Kidney (tissue), 13 donors: ENCODE measurements at regions not wholly inside any gene's neighbourhood (a gene's known extent, or its start where the extent isn't known, plus 50 kb on each side); places are given as distances from the start of the nearest gene placed in this dataset.

ENCODE experiments used
- DNase-seq, 5 donors: peaks; one replicate each; pipeline ENCODE4 v3.0.0-alpha.2; 2013 to 2020
- FAIRE-seq: peaks from 2 replicates; lab custom pipeline; 2012; peaks lifted over from hg19 to GRCh38; lab: Jason Lieb, UNC
- H3K27ac ChIP-seq, 2 donors: one replicate each; pipeline ENCODE4 v1.7.0; 2013; ENCODE audit warnings: low read depth in 2 of 2, low read length in 2 of 2, inconsistent platforms in 1 of 2
- H3K27me3 ChIP-seq: one replicate; pipeline ENCODE4 v1.7.1; 2013; ENCODE audit warnings: low read length, inconsistent platforms; ENCODE audit not compliant: control insufficient read depth, insufficient read depth
- H3K36me3 ChIP-seq, 3 donors: one replicate each; pipeline versions ENCODE4 v1.7.0 to v1.7.1; 2013; ENCODE audit warnings: low read length in 3 of 3, control low read depth in 1 of 3, inconsistent platforms in 1 of 3; ENCODE audit not compliant: insufficient read depth in 3 of 3, control insufficient read depth in 2 of 3
- H3K4me1 ChIP-seq, 3 donors: one replicate each; pipeline versions ENCODE4 v1.7.0 to v1.7.1; 2013; ENCODE audit warnings: low read length in 3 of 3, inconsistent platforms in 1 of 3, low read depth in 1 of 3; ENCODE audit not compliant: control insufficient read depth in 2 of 3, insufficient read depth in 2 of 3
- H3K4me3 ChIP-seq, 3 donors: one replicate each; pipeline versions ENCODE4 v1.7.0 to v1.8.1; 2013; ENCODE audit warnings: low read length in 3 of 3, control low read depth in 1 of 3, inconsistent platforms in 1 of 3
- H3K9ac ChIP-seq, 3 donors: one replicate each; pipeline versions ENCODE4 v1.7.0 to v1.7.1; 2013; ENCODE audit warnings: low read length in 3 of 3, control low read depth in 1 of 3, inconsistent platforms in 1 of 3
- H3K9me3 ChIP-seq, 3 donors: one replicate each; pipeline versions ENCODE4 v1.7.0 to v1.7.1; 2013; ENCODE audit warnings: low read length in 3 of 3, control low read depth in 1 of 3, inconsistent platforms in 1 of 3; ENCODE audit not compliant: control insufficient read depth in 2 of 3, insufficient read depth in 1 of 3
- intact Hi-C: fragments of 100-400 bp; cut with DNase I; formaldehyde crosslinking; loops from one replicate; pipeline ENCODE4 v1.11.1; 2022
- TF ChIP-seq, protein P1 (sequence below): IDR thresholded peaks from 3 replicates; pipeline ENCODE4 v1.5.1; 2012; ENCODE audit warnings: mild to moderate bottlenecking, moderate library complexity, borderline replicate concordance; ENCODE audit not compliant: insufficient read depth; ENCODE audit errors: extremely low read depth
- donor health status: control.
- donor health status: control.
- donor health status: control.
- donor health status: control.
- donor health status: control.
- donor health status: DM: yes; HTN: yes; CAD: no.
- donor health status: Normal renal cell carcinoma (clear cell type).

DNA sequence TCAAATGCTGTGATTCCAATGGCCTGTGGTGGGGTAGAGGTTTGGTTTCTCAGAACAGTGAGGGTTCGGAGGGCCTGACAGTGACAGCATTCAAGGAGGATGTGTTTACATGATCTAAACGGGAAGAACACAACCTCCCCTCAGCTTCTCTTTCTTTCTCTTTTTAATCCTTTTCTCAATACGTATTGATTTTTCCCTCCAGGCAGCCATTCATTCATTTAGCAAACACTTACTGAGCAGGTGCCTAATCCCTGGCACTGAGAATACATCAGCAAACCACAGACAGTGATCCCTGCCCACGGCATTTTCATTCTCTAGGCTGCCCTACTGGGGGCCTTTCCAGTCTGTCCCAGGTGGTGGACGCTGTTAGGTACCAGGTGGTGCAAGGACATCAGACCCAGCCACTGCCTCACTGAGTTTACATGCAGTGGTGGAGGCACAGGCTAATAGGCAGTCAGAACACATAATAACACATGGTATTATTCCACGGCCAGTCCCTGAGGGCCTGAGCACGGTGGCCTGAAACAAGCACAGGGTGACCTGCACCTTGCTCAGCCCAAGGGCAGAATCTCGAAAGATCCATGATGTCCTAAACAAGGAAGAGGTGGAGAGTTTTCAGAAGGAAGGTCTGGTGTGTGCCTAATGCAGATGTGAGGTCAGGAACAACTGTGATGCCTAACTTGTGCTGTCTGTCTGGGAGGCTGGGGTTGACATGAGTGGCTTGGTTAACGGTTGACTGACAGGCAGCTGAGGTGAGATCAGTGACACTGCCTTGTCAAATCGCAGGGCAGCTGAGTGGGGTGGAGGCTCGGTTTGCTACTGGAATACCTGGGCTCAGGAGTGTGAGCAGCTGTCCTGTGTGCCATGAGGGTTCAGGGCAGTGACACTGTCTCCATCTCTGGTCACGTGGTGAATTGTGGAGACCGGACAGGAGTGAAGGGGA, 785.5 kb upstream of the HS6ST1 start:
- Histone ChIP-seq H3K9me3 (no peaks in the 10 kb centered on the region), H3K9ac (no peak overlapping the region), H3K4me1 (no peaks in the 10 kb centered on the region), H3K27ac (no peak overlapping the region), H3K4me3 (no peak overlapping the region), H3K27me3 (no peaks in the 10 kb centered on the region), H3K36me3 (no peaks in the 10 kb centered on the region)
- TF ChIP-seq, protein P1, sequence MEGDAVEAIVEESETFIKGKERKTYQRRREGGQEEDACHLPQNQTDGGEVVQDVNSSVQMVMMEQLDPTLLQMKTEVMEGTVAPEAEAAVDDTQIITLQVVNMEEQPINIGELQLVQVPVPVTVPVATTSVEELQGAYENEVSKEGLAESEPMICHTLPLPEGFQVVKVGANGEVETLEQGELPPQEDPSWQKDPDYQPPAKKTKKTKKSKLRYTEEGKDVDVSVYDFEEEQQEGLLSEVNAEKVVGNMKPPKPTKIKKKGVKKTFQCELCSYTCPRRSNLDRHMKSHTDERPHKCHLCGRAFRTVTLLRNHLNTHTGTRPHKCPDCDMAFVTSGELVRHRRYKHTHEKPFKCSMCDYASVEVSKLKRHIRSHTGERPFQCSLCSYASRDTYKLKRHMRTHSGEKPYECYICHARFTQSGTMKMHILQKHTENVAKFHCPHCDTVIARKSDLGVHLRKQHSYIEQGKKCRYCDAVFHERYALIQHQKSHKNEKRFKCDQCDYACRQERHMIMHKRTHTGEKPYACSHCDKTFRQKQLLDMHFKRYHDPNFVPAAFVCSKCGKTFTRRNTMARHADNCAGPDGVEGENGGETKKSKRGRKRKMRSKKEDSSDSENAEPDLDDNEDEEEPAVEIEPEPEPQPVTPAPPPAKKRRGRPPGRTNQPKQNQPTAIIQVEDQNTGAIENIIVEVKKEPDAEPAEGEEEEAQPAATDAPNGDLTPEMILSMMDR: no peak
- intact Hi-C loops: no loop called here
- FAIRE-seq (no peak), DNase-seq (no peak)

DNA sequence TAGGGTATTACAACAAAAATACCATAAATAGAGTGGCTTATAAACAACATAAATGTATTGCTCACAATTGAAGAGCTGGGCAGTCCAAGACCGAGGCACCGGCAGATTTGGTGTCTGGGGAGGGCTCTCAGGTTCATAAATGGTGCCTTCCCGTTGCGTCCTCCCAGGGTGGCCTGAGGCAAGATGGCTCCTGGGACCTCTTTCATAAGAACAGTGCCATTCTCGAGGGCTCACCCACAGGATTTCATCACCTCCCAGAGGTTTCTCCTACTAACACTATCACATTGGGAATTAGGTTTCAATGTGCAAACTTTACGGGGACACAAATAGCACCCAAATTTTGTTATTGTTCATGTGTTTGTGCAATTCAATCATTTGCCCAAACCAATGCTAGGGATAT, 793.5 kb upstream of the HS6ST1 start:
- H3K27ac ChIP-seq: no peak overlapping the region
- FAIRE-seq: no peak
- no peaks in the 10 kb centered on the region for H3K36me3 ChIP-seq

DNA sequence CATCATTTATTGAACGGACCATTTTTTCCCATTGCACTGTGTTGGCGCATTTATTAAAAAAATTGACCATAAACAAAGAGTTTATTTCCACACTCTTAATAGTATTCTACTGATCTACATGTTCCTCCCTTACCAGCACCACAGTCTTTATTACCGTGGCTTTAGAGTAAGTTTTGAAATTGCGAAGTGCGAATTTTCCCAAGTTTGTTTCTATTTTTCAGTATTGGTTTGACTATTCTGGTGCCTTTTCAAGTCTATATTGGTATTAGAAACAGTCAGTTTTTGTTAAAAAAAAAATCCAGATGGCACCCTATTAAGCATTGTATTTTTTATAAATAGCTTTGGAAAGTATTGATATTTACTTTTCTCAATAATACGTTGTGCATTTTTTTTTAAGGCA, 795.1 kb upstream of the HS6ST1 start:
- Histone ChIP-seq H3K9me3 (no peaks in the 10 kb centered on the region), H3K4me3 (no peak overlapping the region), H3K4me1 (peaks cover 0 to 4% (median 3%) of the 10 kb centered on the region in 3 donors), H3K9ac (no peak overlapping the region), H3K36me3 (no peaks in the 10 kb centered on the region), H3K27me3 (no peaks in the 10 kb centered on the region), H3K27ac (no peak overlapping the region)
- no peak for FAIRE-seq
- intact Hi-C loops: no loop called here
- TF ChIP-seq, protein P1: no peak
- no peak for DNase-seq

More for the DNA sequence above, 793.5 kb upstream of the HS6ST1 start:
- no peaks in the 10 kb centered on the region for H3K27me3 ChIP-seq
- no peaks in the 10 kb centered on the region for H3K4me1 ChIP-seq
- no peak for DNase-seq
- no peak overlapping the region for H3K4me3 ChIP-seq
- no peak overlapping the region for H3K9ac ChIP-seq
- intact Hi-C loops: no loop called here
- no peaks in the 10 kb centered on the region for H3K9me3 ChIP-seq
- TF ChIP-seq, protein P1: no peak
